NCI-H526 treated with DMSO at 0.1 percent for 48 hours (cell line): ENCODE measurements at regions not wholly inside any gene's neighbourhood (a gene's known extent, or its start where the extent isn't known, plus 50 kb on each side); places are given as distances from the start of the nearest gene placed in this dataset.
"Not testable (repeated sequence)": the region's sequence is repeated elsewhere in the genome, so short reads cannot be mapped to it uniquely, and the experiment has no call there.

ENCODE experiments used
- DNase-seq: peaks from one replicate; lab custom pipeline; 2025; lab: John Stamatoyannopoulos, UW

- DNase-seq = no peak
Measured at GRCh38 chr17:13865650-13866049, 203.7 kb upstream of the COX10 start.

GRCh38 chr17:13869331-13869940 is 199.9 kb upstream of the COX10 start:
- DNase-seq = no peak

GRCh38 chr17:13871261-13871660 is 198.0 kb upstream of the COX10 start:
- DNase-seq = no peak

- no peak for DNase-seq
Measured at GRCh38 chr17:13874134-13874533, 195.2 kb upstream of the COX10 start.

GRCh38 chr17:13874817-13875216 is 194.5 kb upstream of the COX10 start:
- no peak for DNase-seq

- no peak for DNase-seq
Measured at GRCh38 chr17:13879961-13880466, 189.3 kb upstream of the COX10 start.

GRCh38 chr17:13883659-13884058 is 185.6 kb upstream of the COX10 start:
- no peak for DNase-seq

GRCh38 chr17:13884347-13884746 is 185.0 kb upstream of the COX10 start:
- no peak for DNase-seq

- DNase-seq = no peak
Measured at GRCh38 chr17:13885550-13885949, 183.8 kb upstream of the COX10 start.

GRCh38 chr17:13885953-13886889 is 183.1 kb upstream of the COX10 start:
- DNase-seq = no peak

GRCh38 chr17:13888056-13888609 is 181.2 kb upstream of the COX10 start:
- DNase-seq = no peak

- not testable (repeated sequence) for DNase-seq
Measured at GRCh38 chr17:13908971-13909370, 160.3 kb upstream of the COX10 start.

GRCh38 chr17:13909901-13910519 is 159.3 kb upstream of the COX10 start:
- DNase-seq = no peak

GRCh38 chr17:13917634-13918033 is 151.7 kb upstream of the COX10 start:
- DNase-seq = peak; percentile 18

- DNase-seq = no peak
Measured at GRCh38 chr17:13918247-13918646, 151.1 kb upstream of the COX10 start.

GRCh38 chr17:13919818-13920217 is 149.5 kb upstream of the COX10 start:
- no peak for DNase-seq

- no peak for DNase-seq
Measured at GRCh38 chr17:13920413-13920812, 148.9 kb upstream of the COX10 start.

GRCh38 chr17:13921841-13922776 is 147.2 kb upstream of the COX10 start:
- DNase-seq = no peak

GRCh38 chr17:13922885-13923284 is 146.4 kb upstream of the COX10 start:
- DNase-seq = no peak

GRCh38 chr17:13925579-13925978 is 143.7 kb upstream of the COX10 start:
- DNase-seq = no peak

GRCh38 chr17:13931111-13931526 is 138.2 kb upstream of the COX10 start:
- DNase-seq = no peak
